ENCODE measurements at regions not wholly inside any gene's neighbourhood (a gene's known extent, or its start where the extent isn't known, plus 50 kb on each side); places are given as distances from the start of the nearest gene placed in this dataset.

DNA sequence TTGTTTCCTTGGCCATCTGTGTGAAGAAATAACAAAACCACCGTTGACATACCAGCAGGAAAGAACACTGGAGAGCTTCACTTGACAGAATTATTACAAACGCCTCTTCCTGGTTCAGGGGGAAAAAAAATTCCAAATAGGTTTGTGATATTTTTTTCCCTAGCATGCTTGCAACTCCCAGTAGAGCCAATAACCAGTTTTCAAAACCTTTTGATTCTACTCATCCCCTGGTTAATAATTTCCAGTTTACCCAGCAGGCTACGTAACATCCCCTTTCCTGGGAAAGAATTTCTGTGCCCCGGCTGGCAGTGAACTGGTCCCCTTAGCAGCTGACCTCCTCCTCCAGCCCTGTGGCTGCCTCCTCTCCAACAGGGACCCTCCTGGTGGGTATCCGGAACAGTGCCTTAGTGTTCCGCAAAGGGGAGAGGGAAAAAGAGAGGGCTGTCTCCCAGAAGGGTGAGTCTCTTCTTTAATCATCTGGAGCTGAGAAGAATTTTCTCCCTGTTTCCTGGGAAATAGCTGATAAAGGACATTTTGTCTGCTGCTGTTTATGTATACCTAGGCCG, 72.8 kb upstream of the BOD1 start (continued):
- TF ChIP-seq, protein P1, sequence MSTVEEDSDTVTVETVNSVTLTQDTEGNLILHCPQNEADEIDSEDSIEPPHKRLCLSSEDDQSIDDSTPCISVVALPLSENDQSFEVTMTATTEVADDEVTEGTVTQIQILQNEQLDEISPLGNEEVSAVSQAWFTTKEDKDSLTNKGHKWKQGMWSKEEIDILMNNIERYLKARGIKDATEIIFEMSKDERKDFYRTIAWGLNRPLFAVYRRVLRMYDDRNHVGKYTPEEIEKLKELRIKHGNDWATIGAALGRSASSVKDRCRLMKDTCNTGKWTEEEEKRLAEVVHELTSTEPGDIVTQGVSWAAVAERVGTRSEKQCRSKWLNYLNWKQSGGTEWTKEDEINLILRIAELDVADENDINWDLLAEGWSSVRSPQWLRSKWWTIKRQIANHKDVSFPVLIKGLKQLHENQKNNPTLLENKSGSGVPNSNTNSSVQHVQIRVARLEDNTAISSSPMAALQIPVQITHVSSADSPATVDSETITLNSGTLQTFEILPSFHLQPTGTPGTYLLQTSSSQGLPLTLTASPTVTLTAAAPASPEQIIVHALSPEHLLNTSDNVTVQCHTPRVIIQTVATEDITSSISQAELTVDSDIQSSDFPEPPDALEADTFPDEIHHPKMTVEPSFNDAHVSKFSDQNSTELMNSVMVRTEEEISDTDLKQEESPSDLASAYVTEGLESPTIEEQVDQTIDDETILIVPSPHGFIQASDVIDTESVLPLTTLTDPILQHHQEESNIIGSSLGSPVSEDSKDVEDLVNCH (CRISPR knock-in tag; IDR thresholded peaks at IDR 0.05): no peak
- TF ChIP-seq, protein P2, sequence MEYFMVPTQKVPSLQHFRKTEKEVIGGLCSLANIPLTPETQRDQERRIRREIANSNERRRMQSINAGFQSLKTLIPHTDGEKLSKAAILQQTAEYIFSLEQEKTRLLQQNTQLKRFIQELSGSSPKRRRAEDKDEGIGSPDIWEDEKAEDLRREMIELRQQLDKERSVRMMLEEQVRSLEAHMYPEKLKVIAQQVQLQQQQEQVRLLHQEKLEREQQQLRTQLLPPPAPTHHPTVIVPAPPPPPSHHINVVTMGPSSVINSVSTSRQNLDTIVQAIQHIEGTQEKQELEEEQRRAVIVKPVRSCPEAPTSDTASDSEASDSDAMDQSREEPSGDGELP (IDR thresholded peaks at IDR 0.05; ENCODE audit: borderline replicate concordance, low read depth): peak; percentile 86; the same call in 1 of the 2 replicates
- TF ChIP-seq U2AF1 (optimal IDR thresholded peaks at IDR 0.05; ENCODE audit: low read depth, low read length): no peak
- TF ChIP-seq, protein P3, sequence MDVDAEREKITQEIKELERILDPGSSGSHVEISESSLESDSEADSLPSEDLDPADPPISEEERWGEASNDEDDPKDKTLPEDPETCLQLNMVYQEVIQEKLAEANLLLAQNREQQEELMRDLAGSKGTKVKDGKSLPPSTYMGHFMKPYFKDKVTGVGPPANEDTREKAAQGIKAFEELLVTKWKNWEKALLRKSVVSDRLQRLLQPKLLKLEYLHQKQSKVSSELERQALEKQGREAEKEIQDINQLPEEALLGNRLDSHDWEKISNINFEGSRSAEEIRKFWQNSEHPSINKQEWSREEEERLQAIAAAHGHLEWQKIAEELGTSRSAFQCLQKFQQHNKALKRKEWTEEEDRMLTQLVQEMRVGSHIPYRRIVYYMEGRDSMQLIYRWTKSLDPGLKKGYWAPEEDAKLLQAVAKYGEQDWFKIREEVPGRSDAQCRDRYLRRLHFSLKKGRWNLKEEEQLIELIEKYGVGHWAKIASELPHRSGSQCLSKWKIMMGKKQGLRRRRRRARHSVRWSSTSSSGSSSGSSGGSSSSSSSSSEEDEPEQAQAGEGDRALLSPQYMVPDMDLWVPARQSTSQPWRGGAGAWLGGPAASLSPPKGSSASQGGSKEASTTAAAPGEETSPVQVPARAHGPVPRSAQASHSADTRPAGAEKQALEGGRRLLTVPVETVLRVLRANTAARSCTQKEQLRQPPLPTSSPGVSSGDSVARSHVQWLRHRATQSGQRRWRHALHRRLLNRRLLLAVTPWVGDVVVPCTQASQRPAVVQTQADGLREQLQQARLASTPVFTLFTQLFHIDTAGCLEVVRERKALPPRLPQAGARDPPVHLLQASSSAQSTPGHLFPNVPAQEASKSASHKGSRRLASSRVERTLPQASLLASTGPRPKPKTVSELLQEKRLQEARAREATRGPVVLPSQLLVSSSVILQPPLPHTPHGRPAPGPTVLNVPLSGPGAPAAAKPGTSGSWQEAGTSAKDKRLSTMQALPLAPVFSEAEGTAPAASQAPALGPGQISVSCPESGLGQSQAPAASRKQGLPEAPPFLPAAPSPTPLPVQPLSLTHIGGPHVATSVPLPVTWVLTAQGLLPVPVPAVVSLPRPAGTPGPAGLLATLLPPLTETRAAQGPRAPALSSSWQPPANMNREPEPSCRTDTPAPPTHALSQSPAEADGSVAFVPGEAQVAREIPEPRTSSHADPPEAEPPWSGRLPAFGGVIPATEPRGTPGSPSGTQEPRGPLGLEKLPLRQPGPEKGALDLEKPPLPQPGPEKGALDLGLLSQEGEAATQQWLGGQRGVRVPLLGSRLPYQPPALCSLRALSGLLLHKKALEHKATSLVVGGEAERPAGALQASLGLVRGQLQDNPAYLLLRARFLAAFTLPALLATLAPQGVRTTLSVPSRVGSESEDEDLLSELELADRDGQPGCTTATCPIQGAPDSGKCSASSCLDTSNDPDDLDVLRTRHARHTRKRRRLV (CRISPR knock-in tag; IDR thresholded peaks at IDR 0.05): no peak
- peak; percentile 60; the same call in 1 of the 2 replicates for TF ChIP-seq HOXA5 (CRISPR knock-in tag; IDR thresholded peaks at IDR 0.05)
- TF ChIP-seq FOXK2 (IDR thresholded peaks at IDR 0.05): no peak
- TF ChIP-seq, protein P4, sequence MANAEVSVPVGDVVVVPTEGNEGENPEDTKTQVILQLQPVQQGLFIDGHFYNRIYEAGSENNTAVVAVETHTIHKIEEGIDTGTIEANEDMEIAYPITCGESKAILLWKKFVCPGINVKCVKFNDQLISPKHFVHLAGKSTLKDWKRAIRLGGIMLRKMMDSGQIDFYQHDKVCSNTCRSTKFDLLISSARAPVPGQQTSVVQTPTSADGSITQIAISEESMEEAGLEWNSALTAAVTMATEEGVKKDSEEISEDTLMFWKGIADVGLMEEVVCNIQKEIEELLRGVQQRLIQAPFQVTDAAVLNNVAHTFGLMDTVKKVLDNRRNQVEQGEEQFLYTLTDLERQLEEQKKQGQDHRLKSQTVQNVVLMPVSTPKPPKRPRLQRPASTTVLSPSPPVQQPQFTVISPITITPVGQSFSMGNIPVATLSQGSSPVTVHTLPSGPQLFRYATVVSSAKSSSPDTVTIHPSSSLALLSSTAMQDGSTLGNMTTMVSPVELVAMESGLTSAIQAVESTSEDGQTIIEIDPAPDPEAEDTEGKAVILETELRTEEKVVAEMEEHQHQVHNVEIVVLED (CRISPR knock-in tag; IDR thresholded peaks at IDR 0.05; ENCODE audit: borderline replicate concordance): no peak
- TF ChIP-seq ARNTL (CRISPR knock-in tag; IDR thresholded peaks at IDR 0.05): no peak
- TF ChIP-seq, protein P5, sequence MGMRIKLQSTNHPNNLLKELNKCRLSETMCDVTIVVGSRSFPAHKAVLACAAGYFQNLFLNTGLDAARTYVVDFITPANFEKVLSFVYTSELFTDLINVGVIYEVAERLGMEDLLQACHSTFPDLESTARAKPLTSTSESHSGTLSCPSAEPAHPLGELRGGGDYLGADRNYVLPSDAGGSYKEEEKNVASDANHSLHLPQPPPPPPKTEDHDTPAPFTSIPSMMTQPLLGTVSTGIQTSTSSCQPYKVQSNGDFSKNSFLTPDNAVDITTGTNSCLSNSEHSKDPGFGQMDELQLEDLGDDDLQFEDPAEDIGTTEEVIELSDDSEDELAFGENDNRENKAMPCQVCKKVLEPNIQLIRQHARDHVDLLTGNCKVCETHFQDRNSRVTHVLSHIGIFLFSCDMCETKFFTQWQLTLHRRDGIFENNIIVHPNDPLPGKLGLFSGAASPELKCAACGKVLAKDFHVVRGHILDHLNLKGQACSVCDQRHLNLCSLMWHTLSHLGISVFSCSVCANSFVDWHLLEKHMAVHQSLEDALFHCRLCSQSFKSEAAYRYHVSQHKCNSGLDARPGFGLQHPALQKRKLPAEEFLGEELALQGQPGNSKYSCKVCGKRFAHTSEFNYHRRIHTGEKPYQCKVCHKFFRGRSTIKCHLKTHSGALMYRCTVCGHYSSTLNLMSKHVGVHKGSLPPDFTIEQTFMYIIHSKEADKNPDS (CRISPR knock-in tag; IDR thresholded peaks at IDR 0.05): no peak
- TF ChIP-seq, protein P6, sequence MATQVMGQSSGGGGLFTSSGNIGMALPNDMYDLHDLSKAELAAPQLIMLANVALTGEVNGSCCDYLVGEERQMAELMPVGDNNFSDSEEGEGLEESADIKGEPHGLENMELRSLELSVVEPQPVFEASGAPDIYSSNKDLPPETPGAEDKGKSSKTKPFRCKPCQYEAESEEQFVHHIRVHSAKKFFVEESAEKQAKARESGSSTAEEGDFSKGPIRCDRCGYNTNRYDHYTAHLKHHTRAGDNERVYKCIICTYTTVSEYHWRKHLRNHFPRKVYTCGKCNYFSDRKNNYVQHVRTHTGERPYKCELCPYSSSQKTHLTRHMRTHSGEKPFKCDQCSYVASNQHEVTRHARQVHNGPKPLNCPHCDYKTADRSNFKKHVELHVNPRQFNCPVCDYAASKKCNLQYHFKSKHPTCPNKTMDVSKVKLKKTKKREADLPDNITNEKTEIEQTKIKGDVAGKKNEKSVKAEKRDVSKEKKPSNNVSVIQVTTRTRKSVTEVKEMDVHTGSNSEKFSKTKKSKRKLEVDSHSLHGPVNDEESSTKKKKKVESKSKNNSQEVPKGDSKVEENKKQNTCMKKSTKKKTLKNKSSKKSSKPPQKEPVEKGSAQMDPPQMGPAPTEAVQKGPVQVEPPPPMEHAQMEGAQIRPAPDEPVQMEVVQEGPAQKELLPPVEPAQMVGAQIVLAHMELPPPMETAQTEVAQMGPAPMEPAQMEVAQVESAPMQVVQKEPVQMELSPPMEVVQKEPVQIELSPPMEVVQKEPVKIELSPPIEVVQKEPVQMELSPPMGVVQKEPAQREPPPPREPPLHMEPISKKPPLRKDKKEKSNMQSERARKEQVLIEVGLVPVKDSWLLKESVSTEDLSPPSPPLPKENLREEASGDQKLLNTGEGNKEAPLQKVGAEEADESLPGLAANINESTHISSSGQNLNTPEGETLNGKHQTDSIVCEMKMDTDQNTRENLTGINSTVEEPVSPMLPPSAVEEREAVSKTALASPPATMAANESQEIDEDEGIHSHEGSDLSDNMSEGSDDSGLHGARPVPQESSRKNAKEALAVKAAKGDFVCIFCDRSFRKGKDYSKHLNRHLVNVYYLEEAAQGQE (IDR thresholded peaks at IDR 0.05; ENCODE audit: borderline replicate concordance in 1 of 2, low read depth in 1 of 2, low read length in 2 of 2): no peak
- TF ChIP-seq ZNF678 (CRISPR knock-in tag; IDR thresholded peaks at IDR 0.05): no peak
- TF ChIP-seq GFI1 (CRISPR knock-in tag; IDR thresholded peaks at IDR 0.05; ENCODE audit: borderline replicate concordance): no peak
- no peak for TF ChIP-seq ZNF724P (CRISPR knock-in tag; IDR thresholded peaks at IDR 0.05; ENCODE audit: borderline replicate concordance)

Measured in HepG2 (cell line).